Activated CD4-positive, alpha-beta T cell treated with anti-CD3 and anti-CD28 coated beads, Interleukin-2, Interleukin-6, amounts not matched to agents 100 ng/mL and 50 ng/mL, durations not matched to agents 16 hours and 8 hours (primary cell): ENCODE measurements at regions not wholly inside any gene's neighbourhood (a gene's known extent, or its start where the extent isn't known, plus 50 kb on each side); places are given as distances from the start of the nearest gene placed in this dataset.

Experiments used
- DNase-seq: peaks from one replicate; pipeline ENCODE4 v3.0.0-alpha.2; 2020

DNA sequence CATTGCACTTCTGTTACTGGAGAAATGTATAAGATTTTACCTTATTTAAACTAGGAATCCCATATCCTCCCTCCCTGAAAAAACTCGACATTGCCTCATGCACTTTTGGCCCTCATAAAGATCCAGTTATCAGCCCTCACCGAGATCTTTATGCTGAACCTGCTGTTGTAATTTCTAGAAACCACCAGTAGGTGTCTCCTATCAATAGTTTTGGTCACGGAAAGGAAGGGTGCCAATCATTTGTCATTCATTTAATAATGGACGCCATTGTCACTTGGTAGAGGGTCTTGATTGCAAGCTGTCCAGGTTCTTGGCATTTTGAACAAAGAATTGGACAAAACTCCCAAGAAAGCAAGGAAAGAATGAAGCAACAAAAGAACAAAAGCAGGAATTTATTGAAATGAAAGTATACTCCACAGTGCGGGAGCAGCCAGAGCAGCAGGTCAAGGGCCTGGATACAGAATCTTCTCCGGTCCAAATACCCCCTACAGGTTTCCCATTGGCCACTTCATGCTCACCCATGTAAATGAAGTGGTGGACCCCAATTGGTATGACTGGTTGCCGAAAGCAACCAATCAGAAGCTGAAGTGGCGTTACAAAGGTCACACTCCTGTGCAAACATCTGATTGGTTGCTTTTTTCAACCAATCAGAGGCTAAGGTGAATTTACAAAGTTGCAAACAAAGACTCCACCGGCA is 524.3 kb downstream of the PSAT1 start:
- peak; percentile 44 for DNase-seq

DNA sequence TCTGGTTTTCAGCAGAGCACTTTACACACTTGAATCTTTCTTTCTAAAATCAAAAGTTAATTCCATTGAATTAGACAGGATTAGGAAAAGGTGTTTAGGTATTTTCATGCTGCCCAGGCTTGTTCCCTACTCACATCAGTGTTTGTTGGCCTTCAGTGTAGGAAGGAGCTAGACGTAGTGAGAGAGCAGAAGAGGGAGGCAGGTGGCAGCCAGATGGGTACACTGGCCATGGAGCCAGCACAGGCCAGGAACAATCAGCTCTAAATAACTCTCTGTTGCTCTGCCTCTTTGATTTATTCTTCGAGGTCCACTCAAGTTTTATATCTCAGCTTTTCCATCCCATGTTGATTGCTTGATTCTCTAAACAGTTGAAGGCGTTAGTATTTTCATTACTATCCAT is 529.6 kb downstream of the PSAT1 start:
- DNase-seq, result no peak

DNA sequence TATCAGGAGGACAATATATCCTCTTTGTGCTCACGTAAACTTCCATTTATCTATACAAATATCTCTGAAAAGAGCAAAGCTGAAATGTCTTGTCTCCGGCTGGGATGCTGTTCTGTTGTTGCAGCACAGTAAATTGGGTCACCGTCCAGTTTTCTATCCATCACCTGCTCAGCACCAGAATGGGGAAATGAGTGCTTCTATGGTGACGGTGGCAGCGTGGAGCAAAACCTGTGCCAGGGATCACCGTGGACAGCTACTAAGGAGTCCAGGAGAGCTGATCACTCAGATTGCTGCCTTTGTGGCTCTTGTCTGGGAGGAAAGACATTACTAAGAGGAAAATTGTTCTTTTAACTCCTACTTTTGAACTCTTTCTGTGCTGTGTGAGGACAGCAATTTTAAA is 531.6 kb downstream of the PSAT1 start:
- no peak for DNase-seq

DNA sequence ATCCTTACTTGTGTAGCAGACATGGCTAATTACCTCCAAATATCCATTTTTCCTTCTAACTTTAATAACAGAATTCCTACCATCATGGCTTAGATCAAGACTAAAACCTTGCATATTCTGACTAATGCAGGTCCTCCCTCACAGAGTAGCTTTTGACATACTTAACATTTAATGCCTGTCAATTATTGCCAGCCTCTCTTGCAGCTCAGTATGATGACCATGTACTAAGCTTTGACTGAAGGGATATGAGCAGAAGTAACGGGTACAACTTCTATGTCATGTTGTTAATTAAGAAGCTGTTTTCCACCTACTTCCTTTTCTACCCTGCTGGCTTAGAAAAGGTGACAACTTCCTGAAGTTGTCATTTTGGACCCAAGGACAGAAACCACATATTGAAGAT is 533.4 kb downstream of the PSAT1 start:
- DNase-seq, result no peak

DNA sequence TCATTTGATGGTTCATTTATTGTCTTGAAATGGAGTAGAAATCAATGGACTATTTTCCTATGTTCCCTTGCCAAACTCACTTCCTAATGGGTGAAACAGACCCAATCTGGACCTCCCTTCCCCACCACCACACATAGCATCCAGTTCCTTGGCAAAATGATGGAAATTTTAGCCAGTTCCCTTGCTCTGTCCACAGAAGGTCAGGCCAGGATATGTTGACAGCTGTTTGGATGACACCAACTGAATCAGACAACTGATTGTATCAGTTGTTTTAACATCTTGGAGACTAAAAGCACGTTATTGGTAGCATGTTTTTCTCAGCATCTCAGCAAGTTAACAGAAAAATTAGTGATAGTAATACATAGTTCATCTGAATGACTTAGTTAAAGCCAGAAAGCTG is 534.8 kb downstream of the PSAT1 start:
- DNase-seq, result no peak

DNA sequence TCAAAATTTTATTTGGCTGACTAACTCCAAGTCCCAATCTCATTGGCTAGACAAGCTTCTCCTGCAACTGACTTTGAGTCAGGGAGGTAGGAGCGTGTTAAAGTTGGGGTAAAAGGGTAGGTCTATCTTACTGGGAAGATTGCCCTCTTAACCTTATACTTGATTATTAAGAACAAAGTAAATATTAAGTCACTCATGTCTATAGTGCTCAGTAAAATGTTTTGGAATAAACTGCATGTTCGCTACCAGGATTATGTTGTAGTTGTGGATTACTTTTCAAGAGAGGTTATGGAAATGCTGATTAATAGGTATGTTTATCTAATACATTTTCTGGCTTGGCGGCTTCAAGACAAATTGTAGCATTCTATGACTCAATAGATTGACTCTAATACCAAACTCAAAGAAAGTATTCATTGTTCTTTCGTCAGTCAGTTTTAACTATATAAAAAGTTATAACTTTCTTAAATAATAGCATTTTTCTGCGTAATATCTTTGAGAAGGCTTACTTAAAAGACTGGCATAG is 539.1 kb downstream of the PSAT1 start:
- no peak for DNase-seq

DNA sequence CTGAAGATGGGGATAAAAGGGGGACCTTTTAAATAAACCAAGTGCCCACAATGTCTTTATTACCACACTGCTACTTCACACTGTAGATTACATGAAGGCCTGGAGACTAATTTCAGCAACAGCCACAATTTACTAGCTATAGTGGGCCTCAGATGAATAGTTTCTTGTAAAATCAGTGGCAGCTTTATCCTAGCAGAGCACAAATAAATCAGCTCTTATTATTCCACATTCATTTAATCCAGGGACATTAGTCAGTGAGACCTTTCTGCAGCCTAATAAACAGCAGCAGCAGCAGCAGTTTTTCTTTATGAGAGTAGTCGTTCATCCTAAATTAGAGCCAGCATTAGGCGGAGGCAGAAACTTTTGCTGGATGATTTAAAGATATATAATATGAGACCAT is 542.3 kb downstream of the PSAT1 start:
- DNase-seq, result no peak

DNA sequence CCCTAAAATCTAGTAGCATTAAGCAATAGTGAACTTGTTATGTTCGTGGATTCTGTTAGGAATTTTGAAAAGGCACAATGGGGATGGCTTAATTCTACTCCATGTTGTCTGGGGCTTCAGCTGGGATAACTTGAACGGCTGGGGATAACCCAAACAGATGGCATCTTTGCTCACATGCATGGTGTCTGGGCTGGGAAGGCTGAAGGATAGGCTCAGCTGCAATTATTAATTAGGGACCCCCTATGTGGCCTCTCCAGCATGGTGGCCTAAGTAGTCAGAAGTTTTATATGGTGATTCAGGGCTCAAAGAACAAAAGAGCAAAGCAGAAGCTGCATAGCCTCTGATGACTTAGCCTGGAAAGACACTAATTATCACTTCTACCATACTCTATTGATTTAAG is 551.1 kb downstream of the PSAT1 start:
- DNase-seq, result no peak

DNA sequence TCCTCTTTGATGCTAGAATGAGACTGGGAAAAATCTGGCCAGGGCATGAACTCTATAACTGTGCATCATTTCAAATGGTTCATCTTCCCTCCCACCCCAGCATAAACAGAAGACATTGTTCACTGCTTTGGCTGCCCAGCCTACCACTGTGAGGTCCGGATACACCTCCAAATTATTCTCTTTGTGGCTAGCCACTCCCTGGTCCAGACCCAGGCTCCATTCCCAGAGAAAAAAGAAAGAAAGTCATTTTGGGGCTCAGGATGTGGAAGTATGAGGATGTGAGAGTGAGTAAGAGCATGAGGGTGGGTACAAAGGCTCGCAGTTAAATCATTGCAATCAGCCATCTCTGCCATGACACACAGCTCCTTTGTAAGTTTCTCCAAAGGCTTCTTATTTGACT is 559.2 kb downstream of the PSAT1 start:
- DNase-seq, result no peak

DNA sequence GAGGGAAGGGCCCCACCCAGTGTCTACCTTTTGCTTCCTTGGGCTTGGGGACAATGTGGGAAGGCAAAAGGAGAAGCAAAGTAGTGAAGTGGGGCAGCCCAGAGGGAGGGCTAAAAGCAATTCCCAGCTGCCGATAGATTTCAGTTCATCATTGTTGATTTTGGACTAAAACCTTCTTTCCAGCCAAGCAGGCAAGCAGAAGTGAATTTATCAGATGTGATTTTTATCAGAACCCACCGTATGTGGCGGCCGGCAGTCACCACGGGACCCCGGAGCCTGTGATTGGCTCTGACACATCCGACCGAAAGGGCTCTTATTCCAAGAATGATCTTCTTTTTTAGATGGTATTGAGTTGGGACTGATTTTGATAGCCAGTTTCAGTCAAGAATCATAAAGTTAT is 559.9 kb downstream of the PSAT1 start:
- no peak for DNase-seq

DNA sequence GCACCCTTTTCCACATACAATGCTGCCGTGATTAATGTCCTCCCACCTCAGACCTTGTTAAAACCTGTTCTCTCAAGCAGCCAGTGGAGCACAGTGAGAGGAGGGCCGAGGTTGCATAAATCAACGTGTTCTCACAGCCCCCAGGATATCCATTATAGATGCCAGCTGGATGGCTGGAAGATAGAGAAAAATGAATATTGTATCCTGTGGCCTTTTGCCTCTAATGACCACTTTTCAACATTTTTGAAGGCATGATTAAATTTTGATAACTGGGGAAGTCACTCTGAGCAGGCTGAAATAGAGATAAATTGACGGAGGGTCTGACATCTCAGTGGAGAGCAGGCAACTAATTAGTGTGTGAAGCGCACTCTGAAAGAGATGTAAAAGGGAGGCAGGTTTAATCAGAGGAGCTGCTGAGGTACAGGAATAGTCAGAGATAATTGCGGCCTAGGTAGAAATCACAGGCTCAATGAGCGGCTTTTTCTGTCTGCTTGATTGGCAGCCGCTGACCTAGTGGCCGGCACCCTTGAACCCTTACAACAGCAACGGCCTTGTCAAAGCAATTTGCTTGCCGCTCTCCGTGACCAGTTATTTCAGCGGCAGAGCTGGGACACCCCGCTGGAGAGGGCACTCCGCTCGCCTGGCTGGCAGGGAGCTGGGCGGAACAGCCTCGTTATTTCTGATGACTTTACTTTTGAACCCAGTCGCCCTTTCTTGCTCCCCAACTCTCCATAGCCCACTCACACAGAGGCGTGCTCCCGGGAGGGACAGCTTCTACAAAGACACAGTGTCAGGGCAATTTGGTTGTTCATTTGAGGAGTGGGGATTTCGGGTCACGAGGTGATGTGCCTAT is 560.7 kb downstream of the PSAT1 start:
- no peak for DNase-seq

DNA sequence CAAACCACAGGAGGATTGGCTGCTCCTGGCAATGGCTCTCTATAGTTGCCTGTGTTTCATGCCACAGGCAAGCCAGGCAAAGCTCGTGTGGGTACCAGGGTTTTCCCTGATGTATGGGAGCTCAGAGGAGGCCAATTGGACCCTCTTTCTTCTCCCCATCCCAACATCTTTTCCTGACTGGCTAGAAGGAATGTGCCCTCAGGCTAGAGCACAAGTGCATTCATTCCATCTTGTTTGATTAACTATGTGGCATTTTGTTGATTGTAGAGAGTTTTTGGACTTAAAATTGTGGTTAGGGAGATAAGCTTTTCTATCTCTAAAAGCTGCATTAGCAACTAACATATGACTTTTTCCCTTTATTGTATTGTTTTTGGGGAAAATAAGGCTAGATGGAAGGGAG is 561.3 kb downstream of the PSAT1 start:
- no peak for DNase-seq

DNA sequence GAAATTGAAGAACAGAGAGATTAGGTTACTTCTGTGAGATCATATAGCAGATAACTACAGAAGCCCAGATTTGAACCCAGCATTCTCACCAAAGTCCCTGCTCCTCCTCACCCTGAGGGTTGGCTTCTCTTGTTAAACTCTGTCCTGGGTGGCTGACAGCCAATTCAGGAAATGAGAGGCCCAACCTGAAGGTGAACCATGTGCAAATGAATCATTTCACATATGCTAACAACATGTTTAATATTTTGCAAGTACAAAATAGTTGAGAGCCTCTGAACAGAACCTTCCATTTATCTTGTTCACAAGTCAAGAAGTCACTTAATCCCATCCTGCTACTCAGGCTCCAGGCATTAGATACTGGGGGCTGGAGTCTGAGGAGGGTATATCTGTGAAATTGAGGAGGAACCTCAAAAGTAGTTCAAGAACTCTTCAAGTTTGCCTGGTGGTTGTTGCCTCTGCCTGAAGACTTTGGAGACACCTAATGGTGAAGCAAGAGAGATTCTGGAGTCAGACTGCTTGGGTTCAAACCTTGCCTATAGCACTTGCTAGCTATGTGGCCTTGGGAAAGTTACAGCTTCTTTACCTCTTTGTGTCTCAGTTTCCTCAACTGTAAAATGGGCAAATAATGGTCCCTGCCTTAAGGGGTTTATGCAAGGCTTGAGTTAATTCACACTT is 564.0 kb downstream of the PSAT1 start:
- no peak for DNase-seq

DNA sequence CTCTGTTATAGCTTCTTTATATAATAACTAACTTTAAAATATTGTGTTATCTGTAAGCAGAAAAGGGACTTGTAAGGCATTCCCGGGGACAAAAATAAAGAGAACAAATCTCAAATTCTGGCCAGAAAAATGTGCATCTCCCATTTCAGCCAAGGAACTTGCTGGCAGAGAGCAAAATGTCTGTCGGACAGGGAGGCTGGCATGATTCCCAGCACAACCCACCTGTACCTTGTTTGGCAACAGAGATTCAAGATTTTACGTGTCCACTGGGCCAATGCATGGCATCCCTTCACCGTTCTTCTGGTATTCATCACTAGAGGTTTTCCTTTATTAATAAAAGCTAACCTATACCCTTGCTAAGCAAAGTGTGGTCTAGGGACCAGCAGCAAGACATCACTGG is 566.6 kb downstream of the PSAT1 start:
- no peak for DNase-seq

DNA sequence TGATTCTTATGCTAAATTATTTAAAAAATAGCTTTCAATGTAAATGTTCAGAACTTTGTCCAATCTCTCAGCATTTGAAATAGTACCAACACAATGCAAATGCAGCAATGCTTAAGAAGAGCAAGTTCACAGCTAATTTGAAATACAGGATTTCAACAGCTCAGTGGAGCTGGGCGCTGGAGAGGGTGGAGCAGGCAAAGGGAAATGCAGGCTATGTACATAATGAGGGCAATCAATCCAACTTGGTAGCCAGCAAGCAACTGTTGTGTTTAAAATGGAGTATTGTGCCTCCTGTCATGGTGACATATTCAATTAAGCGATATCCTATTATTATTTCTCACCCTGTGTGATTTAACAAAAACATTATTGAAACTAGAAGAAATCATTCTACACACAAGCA is 568.8 kb downstream of the PSAT1 start:
- no peak for DNase-seq

DNA sequence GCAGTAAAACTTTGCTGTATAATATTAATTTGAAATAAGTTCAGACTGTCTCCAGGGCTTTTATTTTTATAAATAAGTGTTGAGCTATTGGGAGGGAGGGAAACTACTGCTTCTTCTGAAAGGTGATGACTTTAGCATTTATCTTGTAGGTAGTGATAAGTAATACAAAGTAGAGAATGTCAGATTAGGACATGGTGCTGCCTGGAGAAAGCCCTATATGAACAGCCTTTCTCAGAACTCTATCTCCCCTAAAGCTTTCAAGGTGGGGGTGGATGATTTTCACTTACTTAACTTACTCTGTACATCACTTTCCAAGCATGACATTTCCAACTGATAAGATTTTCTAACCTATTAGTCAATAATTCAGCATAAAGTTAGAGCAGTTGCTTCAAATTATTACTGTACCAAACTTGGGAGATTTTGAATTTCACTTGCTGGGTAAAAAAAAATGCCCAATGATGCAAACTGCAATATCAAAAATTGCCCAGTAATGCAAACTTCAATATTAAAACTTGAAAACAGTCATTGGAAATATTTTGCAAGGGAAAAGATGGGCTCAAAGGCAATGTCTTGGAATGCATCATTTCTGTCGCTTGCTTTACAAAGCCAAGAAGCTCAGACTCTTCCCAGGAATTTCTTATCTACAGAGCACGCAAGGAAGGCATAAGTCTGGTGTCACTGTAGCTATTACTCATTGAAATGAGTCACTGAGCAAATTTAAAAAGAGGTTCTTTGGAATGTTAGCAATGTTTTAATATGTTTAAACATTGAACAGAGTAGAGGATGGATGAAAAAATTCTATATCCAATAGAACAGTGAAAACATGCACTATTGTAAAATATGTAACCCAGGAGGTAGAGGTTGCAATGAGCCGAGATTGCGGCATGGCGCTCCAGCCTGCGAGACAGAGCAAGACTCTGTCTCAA is 569.5 kb downstream of the PSAT1 start:
- no peak for DNase-seq

DNA sequence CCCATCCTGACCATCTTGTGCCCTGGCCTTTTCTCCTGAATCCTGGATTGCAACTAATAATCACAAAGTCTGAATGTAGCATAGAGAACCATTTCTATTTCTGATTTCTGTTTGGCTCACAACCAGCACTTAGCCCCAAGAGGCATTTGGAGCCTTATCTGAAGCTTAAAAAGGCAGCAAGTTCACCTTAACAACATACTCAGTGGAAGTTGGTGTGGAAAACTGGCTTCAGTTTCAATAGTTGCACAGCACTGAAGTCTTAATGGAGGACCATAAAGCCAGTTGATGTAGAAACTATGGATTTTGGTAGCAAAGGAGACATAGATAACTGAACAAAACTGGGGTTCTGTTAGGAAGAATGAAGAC is 574.1 kb downstream of the PSAT1 start:
- no peak for DNase-seq

DNA sequence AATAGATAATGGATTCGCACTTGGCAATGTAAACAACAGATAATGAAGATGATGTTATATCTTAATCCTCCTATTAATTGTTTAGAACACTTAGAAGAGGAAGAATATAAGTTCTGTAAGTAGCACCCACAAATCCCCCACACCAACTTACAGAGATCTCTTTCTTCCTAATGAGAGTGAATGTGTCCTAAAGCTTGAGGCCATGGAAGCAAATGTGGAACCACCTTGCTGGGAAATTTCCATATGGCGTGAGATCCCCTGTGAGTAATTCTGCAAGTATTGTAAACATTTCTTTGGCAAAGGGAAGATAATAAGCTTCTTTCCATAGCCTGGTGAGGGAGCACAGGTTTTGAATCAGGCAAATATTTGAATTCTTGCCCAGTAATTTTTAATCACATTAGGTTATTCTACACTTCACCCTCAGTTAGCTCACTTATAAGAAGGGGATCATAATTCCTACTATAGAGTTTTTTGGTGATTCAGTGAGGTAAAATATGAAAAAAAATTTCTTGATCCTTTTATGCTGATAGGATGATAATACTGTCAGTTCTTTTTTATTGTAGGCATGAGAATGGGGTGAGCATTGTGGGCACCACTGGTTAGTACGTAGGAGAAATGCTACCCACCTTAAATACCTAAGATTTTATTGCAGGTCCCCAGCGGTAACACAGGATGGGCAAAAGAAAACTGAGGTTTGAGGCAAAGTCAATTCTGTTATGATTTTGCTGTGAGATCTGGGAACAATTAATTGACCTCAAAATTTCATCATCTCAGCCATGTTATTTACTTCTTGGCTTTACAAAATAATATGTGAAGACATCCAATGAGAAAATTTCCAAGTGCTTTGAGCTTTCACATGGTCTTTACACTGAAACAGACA is 574.8 kb downstream of the PSAT1 start:
- no peak for DNase-seq

DNA sequence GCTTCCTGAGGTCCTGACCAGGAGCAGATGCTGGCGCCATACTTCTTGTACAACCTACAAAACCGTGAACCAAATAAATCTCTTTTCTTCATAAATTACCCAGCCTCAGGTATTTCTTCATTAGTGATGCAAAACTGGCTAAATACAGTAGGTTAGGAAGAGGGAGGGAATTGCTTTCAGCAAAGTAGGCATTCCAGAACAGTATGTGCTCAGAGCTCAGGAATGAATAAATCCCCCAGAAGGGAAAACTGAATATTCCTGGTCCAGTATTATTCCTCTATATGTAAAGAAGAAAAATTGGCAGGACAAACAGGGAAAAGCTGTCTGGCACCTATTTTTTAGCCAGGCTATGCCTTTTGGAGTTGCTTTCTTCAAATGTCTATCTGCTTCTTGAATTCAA is 577.1 kb downstream of the PSAT1 start:
- no peak for DNase-seq

DNA sequence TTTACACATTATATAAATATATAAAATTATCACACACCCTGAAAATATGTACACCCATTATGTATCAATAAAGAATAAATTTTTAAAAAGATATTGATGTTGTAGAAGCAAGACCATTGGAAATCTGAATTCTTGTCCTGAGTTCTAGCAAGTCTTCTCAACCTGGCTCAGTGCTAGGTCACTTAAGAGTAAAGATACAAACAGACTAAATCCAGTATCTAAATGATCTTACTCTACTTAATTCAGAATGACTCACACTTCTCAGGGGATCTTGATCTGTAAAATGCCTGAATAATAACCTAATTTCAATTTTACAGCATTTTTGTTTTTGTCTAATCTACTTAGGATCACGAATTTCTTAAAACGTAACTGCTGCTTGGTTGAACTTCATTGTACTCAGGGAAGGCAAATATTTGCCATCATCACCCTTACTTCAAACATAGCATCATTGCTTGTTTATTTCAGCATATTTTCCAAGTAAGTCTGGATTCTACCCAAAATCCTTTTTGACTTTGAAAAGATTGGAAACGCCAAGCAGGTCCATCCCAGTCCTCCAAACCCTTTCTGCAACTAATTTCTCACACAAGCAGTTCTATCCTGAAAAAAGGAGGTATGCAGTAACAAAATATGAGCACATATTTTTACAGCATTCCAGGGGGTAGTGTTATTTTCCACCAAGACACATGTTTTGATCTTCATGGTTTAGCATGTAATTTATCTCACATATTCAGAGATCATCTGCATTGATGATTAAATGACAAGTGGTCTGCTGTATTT is 582.6 kb downstream of the PSAT1 start:
- DNase-seq, result no peak

DNA sequence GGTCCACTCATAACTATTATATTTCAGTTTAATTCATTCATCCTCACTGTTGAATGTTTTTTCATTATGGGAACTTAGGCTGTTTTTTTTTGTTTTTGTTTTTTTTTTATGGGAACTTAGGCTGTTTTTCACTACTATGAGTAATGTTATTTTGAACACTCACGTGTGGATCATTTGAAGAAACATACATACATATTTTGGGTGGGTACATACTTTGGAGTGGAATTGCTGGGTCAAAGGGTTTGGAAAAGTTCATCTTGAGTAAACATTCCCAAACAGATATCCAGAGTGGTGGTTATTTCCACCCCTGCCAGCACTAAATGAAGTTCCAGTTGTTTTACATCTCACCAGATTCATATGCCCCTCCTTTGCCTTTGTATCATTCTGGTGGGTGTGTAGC is 584.4 kb downstream of the PSAT1 start:
- no peak for DNase-seq
